Prostate gland (tissue), 2 donors: ENCODE measurements at regions not wholly inside any gene's neighbourhood (a gene's known extent, or its start where the extent isn't known, plus 50 kb on each side); places are given as distances from the start of the nearest gene placed in this dataset.

ENCODE experiments used
- CTCF ChIP-seq, 4 experiments: fragments of 200-600 bp in 2 of 4; fragments of 450-650 bp in 2 of 4; sonication (generic) in 2 of 4; IDR thresholded peaks; 1 replicate in 3 of 4; 2 replicates in 1 of 4; pipeline ENCODE4 v1.5.1; 2016 to 2019; ENCODE audit warnings: antibody characterized with exemption in 4 of 4, mild to moderate bottlenecking in 2 of 4, moderate library complexity in 2 of 4
- POLR2A ChIP-seq: fragments of 450-650 bp; IDR thresholded peaks from one replicate; pipeline ENCODE4 v1.6.1; 2016; ENCODE audit warnings: antibody characterized with exemption, mild to moderate bottlenecking

GRCh38 chr2:111692311-111692710 is 191.7 kb downstream of the ANAPC1 start:
- TF ChIP-seq CTCF (IDR thresholded peaks at IDR 0.05) (no peak), POLR2A (no peak)
